Heart right ventricle (tissue), 16 donors: ENCODE measurements at regions not wholly inside any gene's neighbourhood (a gene's known extent, or its start where the extent isn't known, plus 50 kb on each side); places are given as distances from the start of the nearest gene placed in this dataset.

ENCODE experiments used
- ATAC-seq, 8 donors: fragments of 200-7000 bp; cut with Tn5 transposase; one replicate each; pipeline ENCODE4 v1.9.1; 2020; ENCODE audit warnings: mild to moderate bottlenecking in 8 of 8, moderate library complexity in 8 of 8, moderate number of reproducible peaks in 1 of 8
- DNase-seq, 2 donors: peaks; one replicate each; pipeline ENCODE4 v3.0.0-alpha.2; 2020
- H3K27ac ChIP-seq, 10 donors: fragments of 200-600 bp; sonication (generic) in 2 of 10; one replicate each; pipeline versions ENCODE4 v1.5.0 to v1.8.0; 2020 to 2022; ENCODE audit warnings: mild to moderate bottlenecking in 3 of 10
- H3K27me3 ChIP-seq, 7 donors: fragments of 200-600 bp; one replicate each; pipeline ENCODE4 v1.8.0; 2021 to 2022; ENCODE audit warnings: mild to moderate bottlenecking in 2 of 7
- H3K36me3 ChIP-seq, 9 donors: fragments of 200-600 bp; sonication (generic) in 1 of 9; one replicate each; pipeline versions ENCODE4 v1.5.0 to v1.8.0; 2020 to 2022; ENCODE audit warnings: mild to moderate bottlenecking in 2 of 9
- H3K4me1 ChIP-seq, 9 donors: fragments of 200-600 bp; sonication (generic) in 1 of 9; one replicate each; pipeline versions ENCODE4 v1.5.0 to v1.8.0; 2020 to 2022; ENCODE audit warnings: mild to moderate bottlenecking in 4 of 9
- H3K4me3 ChIP-seq, 10 donors: fragments of 200-600 bp; sonication (generic) in 2 of 10; one replicate each; pipeline versions ENCODE4 v1.5.0 to v1.8.0; 2020 to 2022; ENCODE audit warnings: mild to moderate bottlenecking in 7 of 10, moderate library complexity in 2 of 10
- H3K9me3 ChIP-seq, 11 donors: fragments of 200-600 bp in 10 of 11; sonication (generic) in 2 of 11; one replicate each; pipeline versions ENCODE4 v1.5.0 to v1.8.0; 2013 to 2022; ENCODE audit warnings: mild to moderate bottlenecking in 2 of 11, control low read depth in 1 of 11, moderate library complexity in 1 of 11
- CTCF ChIP-seq, 9 donors: fragments of 200-600 bp; sonication (generic) in 2 of 9; IDR thresholded peaks; one replicate each; pipeline versions ENCODE4 v1.5.0 to v1.8.0; 2021 to 2022; ENCODE audit warnings: antibody characterized with exemption in 9 of 9, mild to moderate bottlenecking in 5 of 9, moderate library complexity in 1 of 9
- WGBS, 2 donors: extraction: QIAGEN DNeasy Blood & Tissue Kit; methylation state at CpG; one replicate each; pipeline ENCODE4 v1.1.7; 2013; ENCODE audit warnings: inconsistent platforms in 1 of 2; 5-methylcytosine and 5-hydroxymethylcytosine counted together
- intact Hi-C, 10 donors: fragments of 100-400 bp; cut with DNase I; formaldehyde crosslinking; loops; one replicate each; pipeline versions ENCODE4 v1.11.1 to v1.14.2; 2022
- donor health status: Arrhythmogenic right ventricular cardiomyopathy.
- donor health status: ischemic (EF 13 %, LVEDD 7.1; RV severe dilation, severe dysfunction).
- donor health status: healthy with polysubstance abuse.
- donor health status: DM: no; HTN: yes; CAD: no.
- donor health status: DM: no; HTN: no; CAD: no.
- donor health status: ischemic (EF 25% LVEDD 6.9; RV normal size, moderate dysfunction).
- donor health status: ischemic (EF 25% LVEDD 5.7; RV mildly dilated, moderate dysfunction).
- donor health status: healthy.
- donor health status: DM: yes; HTN: yes; CAD: no.
- donor health status: Ischemic cardiomyopathy.
- donor health status: ischemic (EF 35%, LVEDD 5.7; RV mildly dilated, moderate dysfunction).
- donor health status: nonischemic (EF 11% LVEDD 7.7; RV severe dilation, severe dysfunction).
- donor health status: DM: yes; HTN: yes; CAD: no.
- donor health status: PGD.
- donor health status: ischemic (EF 29% LVEDD 5.4; RV normal size, mild dysfunction).
- donor health status: nonischemic (EF 23%, LVEDD 6.1; RV moderate dilation, normal function).

- 79% methylated on average over 28 of the region's 28 CpGs for WGBS, 2 donors
- Histone ChIP-seq H3K9me3 (no peaks in the 10 kb centered on the region), H3K4me1 (peaks cover 6 to 11% (median 10%) of the 10 kb centered on the region in 9 donors), H3K27ac (no peak overlapping the region), H3K4me3 (no peak overlapping the region), H3K27me3 (no peaks in the 10 kb centered on the region), H3K36me3 (no peaks in the 10 kb centered on the region)
- DNase-seq = no peak
- no peak for ATAC-seq
- intact Hi-C loops = no loop called here
- TF ChIP-seq CTCF (IDR thresholded peaks at IDR 0.05) = no peak
Measured at GRCh38 chr9:129377931-129378661, 200.0 kb upstream of the IER5L start.

- no peak for TF ChIP-seq CTCF (IDR thresholded peaks at IDR 0.05)
- Histone ChIP-seq H3K36me3 (no peaks in the 10 kb centered on the region), H3K9me3 (no peaks in the 10 kb centered on the region), H3K4me1 (peaks cover 0 to 2% (median under 1%) of the 10 kb centered on the region in 9 donors), H3K4me3 (no peak overlapping the region), H3K27me3 (no peaks in the 10 kb centered on the region), H3K27ac (no peak overlapping the region)
- 59 to 69% methylated on average over 5 of the region's 5 CpGs for WGBS, 2 donors
- no peak for ATAC-seq
- DNase-seq = no peak
- intact Hi-C loops = no loop called here
Measured at GRCh38 chr9:129377181-129377580, 199.1 kb upstream of the IER5L start.

- no peak for TF ChIP-seq CTCF (IDR thresholded peaks at IDR 0.05)
- no peaks in the 10 kb centered on the region for H3K27me3 ChIP-seq
Measured at GRCh38 chr9:129375845-129376244, 197.8 kb upstream of the IER5L start.

DNA sequence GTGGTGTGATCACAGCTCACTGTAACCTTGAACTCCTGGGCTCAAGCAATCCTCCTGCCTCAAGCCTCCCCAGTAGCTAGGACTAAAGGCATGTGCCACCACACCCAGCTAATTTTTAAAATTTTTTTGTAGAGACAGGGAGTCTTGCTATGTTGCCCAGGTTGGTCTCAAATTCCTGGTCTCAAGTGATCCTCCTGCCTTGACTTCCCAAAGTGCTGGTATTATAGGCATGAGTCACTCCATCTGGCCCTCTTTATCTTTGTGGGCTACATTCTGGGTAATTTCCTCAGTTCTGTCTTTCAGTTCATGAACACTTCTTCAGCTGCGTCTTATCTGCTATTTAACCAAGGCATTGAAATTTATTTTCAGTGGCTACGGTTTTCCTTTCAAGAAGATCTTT, 196.6 kb upstream of the IER5L start:
- intact Hi-C loops = no loop called here

More at GRCh38 chr9:129375845-129376244, 197.8 kb upstream of the IER5L start:
- Histone ChIP-seq H3K36me3 (no peaks in the 10 kb centered on the region), H3K9me3 (peaks cover 0 to 3% (median 0%) of the 10 kb centered on the region in 11 donors), H3K4me1 (no peaks in the 10 kb centered on the region), H3K4me3 (no peak overlapping the region), H3K27ac (no peak overlapping the region)
- WGBS, 2 donors = 87 to 94% methylated on average over 5 of the region's 5 CpGs
- DNase-seq = no peak
- ATAC-seq = no peak
- intact Hi-C loops = no loop called here

More for the DNA sequence above, 196.6 kb upstream of the IER5L start:
- WGBS, 2 donors = 97 to 99% methylated on average over 2 of the region's 2 CpGs
- TF ChIP-seq CTCF (IDR thresholded peaks at IDR 0.05) = no peak
- H3K4me1 ChIP-seq = no peaks in the 10 kb centered on the region
- no peaks in the 10 kb centered on the region for H3K36me3 ChIP-seq
- no peak overlapping the region for H3K27ac ChIP-seq
- no peak for DNase-seq
- no peak overlapping the region for H3K4me3 ChIP-seq
- ATAC-seq = no peak
- H3K27me3 ChIP-seq = no peaks in the 10 kb centered on the region
- peaks cover 0 to 15% (median 0%) of the 10 kb centered on the region in 11 donors for H3K9me3 ChIP-seq
